ENCODE measurements at regions not wholly inside any gene's neighbourhood (a gene's known extent, or its start where the extent isn't known, plus 50 kb on each side); places are given as distances from the start of the nearest gene placed in this dataset.
A peak's percentile ranks its signal among the peaks of the same experiment; 100 is the strongest.

- DNase-seq (ENCODE audit: low spot score) (no peak), ATAC-seq (peak; percentile 79)
- Mint-ChIP-seq H3K27me3 (ENCODE audit: low read depth) (no peaks in the 10 kb centered on the region), H3K4me3 (no peak overlapping the region), H3K27ac (no peak overlapping the region), H3K4me1 (peaks cover 11% of the 10 kb centered on the region), H3K36me3 (no peaks in the 10 kb centered on the region), H3K9me3 (no peaks in the 10 kb centered on the region; the same call in 1 of the 2 replicates)
- ChIA-PET POLR2A (no interaction called here), CTCF (no interaction called here)
- TF ChIP-seq CREB1 (CRISPR knock-in tag; IDR thresholded peaks at IDR 0.05) (no peak), SMAD3 (CRISPR knock-in tag; IDR thresholded peaks at IDR 0.05; ENCODE audit: borderline replicate concordance) (no peak), SOX15 (CRISPR knock-in tag; IDR thresholded peaks at IDR 0.05) (no peak), ZNF317 (CRISPR knock-in tag; IDR thresholded peaks at IDR 0.05; ENCODE audit: borderline replicate concordance, low read depth) (peak; percentile 68; the same call in 1 of the 2 replicates)
- TF ChIP-seq, protein P1, sequence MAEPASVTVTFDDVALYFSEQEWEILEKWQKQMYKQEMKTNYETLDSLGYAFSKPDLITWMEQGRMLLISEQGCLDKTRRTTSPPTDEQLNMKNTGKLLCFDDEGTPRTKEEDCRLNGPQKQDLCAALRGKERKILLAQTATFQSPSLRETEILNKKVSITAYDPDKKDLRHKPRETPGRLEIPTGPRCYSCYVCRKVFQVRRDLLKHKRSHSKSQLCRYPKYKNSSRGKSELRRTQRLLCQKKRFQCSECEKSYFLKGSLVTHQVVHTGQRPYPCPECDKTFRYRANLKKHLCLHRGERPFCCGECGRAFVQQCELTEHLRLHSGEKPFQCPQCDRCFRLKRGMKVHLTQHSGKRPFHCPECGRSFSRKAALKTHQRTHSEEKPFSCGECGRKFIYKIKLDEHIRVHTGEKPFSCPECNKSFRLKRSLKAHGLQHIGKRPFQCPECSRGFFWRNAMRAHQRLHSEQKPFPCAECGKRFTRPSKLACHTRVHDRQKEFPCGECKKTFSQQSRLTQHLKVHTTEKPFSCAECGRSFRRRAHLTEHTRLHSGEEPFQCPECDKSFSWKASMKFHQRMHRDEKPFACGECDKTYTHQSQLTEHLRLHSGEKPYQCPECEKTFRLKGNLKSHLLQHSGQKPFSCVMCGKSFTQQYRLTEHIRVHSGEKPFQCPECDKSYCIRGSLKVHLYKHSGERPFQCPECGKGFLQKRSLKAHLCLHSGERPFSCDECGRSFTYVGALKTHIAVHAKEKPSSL (CRISPR knock-in tag; conservative IDR thresholded peaks at IDR 0.05) = no peak
Observed at GRCh38 chr13:90984756-90985155, 362.7 kb upstream of the MIR17HG start.

DNA sequence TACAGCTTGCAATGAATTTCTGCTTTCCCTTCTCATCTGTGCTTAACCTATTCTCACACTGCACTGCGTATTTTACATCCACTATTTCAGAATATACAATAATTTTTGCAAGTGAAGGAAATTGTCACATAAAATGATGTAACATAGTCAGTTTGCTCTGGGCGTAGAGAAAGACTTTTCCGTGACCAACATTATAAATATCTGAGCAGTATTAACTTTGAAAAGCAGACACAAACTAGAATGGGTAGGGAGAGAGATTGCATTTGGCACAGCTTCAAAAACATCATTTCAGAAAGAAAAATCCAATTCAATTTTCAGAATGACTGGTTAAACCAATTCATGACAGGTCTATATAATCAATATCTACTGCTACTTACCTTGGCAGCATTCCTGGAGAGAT lies 352.5 kb upstream of the MIR17HG start:
- ATAC-seq (no peak), DNase-seq (ENCODE audit: low spot score) (no peak)
- Mint-ChIP-seq H3K4me3 (no peak overlapping the region), H3K27me3 (ENCODE audit: low read depth) (no peaks in the 10 kb centered on the region), H3K9me3 (no peaks in the 10 kb centered on the region), H3K27ac (no peak overlapping the region), H3K36me3 (no peaks in the 10 kb centered on the region), H3K4me1 (no peaks in the 10 kb centered on the region)
- CTCF ChIA-PET = no interaction called here
- TF ChIP-seq ZNF396 (CRISPR knock-in tag; IDR thresholded peaks at IDR 0.05; ENCODE audit: borderline replicate concordance) (no peak), FOXK1 (CRISPR knock-in tag; IDR thresholded peaks at IDR 0.05) (no peak), PRRX2 (CRISPR knock-in tag; IDR thresholded peaks at IDR 0.05) (no peak), JAZF1 (CRISPR knock-in tag; IDR thresholded peaks at IDR 0.05) (no peak), ZNF219 (CRISPR knock-in tag; IDR thresholded peaks at IDR 0.05; ENCODE audit: borderline replicate concordance) (no peak), IRF1 (CRISPR knock-in tag; IDR thresholded peaks at IDR 0.05) (no peak), ZNF138 (CRISPR knock-in tag; conservative IDR thresholded peaks at IDR 0.05) (no peak)
- TF ChIP-seq, protein P2, sequence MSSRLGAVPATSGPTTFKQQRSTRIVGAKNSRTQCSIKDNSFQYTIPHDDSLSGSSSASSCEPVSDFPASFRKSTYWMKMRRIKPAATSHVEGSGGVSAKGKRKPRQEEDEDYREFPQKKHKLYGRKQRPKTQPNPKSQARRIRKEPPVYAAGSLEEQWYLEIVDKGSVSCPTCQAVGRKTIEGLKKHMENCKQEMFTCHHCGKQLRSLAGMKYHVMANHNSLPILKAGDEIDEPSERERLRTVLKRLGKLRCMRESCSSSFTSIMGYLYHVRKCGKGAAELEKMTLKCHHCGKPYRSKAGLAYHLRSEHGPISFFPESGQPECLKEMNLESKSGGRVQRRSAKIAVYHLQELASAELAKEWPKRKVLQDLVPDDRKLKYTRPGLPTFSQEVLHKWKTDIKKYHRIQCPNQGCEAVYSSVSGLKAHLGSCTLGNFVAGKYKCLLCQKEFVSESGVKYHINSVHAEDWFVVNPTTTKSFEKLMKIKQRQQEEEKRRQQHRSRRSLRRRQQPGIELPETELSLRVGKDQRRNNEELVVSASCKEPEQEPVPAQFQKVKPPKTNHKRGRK (CRISPR knock-in tag; IDR thresholded peaks at IDR 0.05; ENCODE audit: borderline replicate concordance) = no peak
- TF ChIP-seq, protein P3, sequence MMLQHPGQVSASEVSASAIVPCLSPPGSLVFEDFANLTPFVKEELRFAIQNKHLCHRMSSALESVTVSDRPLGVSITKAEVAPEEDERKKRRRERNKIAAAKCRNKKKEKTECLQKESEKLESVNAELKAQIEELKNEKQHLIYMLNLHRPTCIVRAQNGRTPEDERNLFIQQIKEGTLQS (CRISPR knock-in tag; conservative IDR thresholded peaks at IDR 0.05) = no peak
- TF ChIP-seq, protein P4, sequence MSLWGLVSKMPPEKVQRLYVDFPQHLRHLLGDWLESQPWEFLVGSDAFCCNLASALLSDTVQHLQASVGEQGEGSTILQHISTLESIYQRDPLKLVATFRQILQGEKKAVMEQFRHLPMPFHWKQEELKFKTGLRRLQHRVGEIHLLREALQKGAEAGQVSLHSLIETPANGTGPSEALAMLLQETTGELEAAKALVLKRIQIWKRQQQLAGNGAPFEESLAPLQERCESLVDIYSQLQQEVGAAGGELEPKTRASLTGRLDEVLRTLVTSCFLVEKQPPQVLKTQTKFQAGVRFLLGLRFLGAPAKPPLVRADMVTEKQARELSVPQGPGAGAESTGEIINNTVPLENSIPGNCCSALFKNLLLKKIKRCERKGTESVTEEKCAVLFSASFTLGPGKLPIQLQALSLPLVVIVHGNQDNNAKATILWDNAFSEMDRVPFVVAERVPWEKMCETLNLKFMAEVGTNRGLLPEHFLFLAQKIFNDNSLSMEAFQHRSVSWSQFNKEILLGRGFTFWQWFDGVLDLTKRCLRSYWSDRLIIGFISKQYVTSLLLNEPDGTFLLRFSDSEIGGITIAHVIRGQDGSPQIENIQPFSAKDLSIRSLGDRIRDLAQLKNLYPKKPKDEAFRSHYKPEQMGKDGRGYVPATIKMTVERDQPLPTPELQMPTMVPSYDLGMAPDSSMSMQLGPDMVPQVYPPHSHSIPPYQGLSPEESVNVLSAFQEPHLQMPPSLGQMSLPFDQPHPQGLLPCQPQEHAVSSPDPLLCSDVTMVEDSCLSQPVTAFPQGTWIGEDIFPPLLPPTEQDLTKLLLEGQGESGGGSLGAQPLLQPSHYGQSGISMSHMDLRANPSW (CRISPR knock-in tag; conservative IDR thresholded peaks at IDR 0.05; ENCODE audit: low read depth) = no peak
- POLR2A ChIA-PET = no interaction called here

GRCh38 chr13:90995614-90996013 lies 351.9 kb upstream of the MIR17HG start:
- Mint-ChIP-seq H3K4me3 (no peak overlapping the region), H3K27me3 (ENCODE audit: low read depth) (no peaks in the 10 kb centered on the region), H3K9me3 (no peaks in the 10 kb centered on the region), H3K27ac (no peak overlapping the region), H3K4me1 (no peaks in the 10 kb centered on the region), H3K36me3 (no peaks in the 10 kb centered on the region)
- CTCF ChIA-PET = no interaction called here
- no peak for ATAC-seq
- POLR2A ChIA-PET = no interaction called here
- no peak for DNase-seq (ENCODE audit: low spot score)
- TF ChIP-seq NFE2L1 (CRISPR knock-in tag; IDR thresholded peaks at IDR 0.05) = no peak
- TF ChIP-seq CREM (CRISPR knock-in tag; IDR thresholded peaks at IDR 0.05) = no peak
- TF ChIP-seq, protein P5, sequence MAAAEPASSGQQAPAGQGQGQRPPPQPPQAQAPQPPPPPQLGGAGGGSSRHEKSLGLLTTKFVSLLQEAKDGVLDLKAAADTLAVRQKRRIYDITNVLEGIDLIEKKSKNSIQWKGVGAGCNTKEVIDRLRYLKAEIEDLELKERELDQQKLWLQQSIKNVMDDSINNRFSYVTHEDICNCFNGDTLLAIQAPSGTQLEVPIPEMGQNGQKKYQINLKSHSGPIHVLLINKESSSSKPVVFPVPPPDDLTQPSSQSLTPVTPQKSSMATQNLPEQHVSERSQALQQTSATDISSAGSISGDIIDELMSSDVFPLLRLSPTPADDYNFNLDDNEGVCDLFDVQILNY (CRISPR knock-in tag; IDR thresholded peaks at IDR 0.05) = no peak
- no peak for TF ChIP-seq MYBL2 (CRISPR knock-in tag; IDR thresholded peaks at IDR 0.05)
- TF ChIP-seq SMAD4 (CRISPR knock-in tag; IDR thresholded peaks at IDR 0.05) = no peak
- no peak for TF ChIP-seq SOX15 (CRISPR knock-in tag; IDR thresholded peaks at IDR 0.05)
- TF ChIP-seq CREB1 (CRISPR knock-in tag; IDR thresholded peaks at IDR 0.05) = no peak
- TF ChIP-seq, protein P6, sequence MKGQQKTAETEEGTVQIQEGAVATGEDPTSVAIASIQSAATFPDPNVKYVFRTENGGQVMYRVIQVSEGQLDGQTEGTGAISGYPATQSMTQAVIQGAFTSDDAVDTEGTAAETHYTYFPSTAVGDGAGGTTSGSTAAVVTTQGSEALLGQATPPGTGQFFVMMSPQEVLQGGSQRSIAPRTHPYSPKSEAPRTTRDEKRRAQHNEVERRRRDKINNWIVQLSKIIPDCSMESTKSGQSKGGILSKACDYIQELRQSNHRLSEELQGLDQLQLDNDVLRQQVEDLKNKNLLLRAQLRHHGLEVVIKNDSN (CRISPR knock-in tag; IDR thresholded peaks at IDR 0.05) = no peak
- no peak for TF ChIP-seq ZBTB43 (CRISPR knock-in tag; IDR thresholded peaks at IDR 0.05)
- no peak for TF ChIP-seq ATF1 (CRISPR knock-in tag; IDR thresholded peaks at IDR 0.05)
